Natural killer cell (primary cell): ENCODE measurements at regions not wholly inside any gene's neighbourhood (a gene's known extent, or its start where the extent isn't known, plus 50 kb on each side); places are given as distances from the start of the nearest gene placed in this dataset.
A peak's percentile ranks its signal among the peaks of the same experiment; 100 is the strongest.

ENCODE experiments used
- ATAC-seq, 3 donors: fragments of 150-1000 bp in 2 of 3; fragments of 200-7000 bp in 1 of 3; cut with Tn5 transposase; 1 replicate in 1 of 3; 2 replicates in 2 of 3; pipeline ENCODE4 v1.10.0; 2021; ENCODE audit warnings: mild to moderate bottlenecking in 2 of 3, moderate library complexity in 2 of 3
- DNase-seq, 2 donors: peaks; one replicate each; pipeline versions ENCODE4 v3.0.0 to v3.0.0-alpha.2; 2013 to 2021; ENCODE audit warnings: mixed read lengths in 1 of 2
- H3K27ac ChIP-seq: one replicate; pipeline ENCODE4 v1.5.1; 2013; ENCODE audit warnings: mild to moderate bottlenecking, low read length
- H3K27me3 ChIP-seq: one replicate; pipeline ENCODE4 v1.6.1; 2013; ENCODE audit warnings: low read length; ENCODE audit not compliant: control insufficient read depth, insufficient read depth
- H3K36me3 ChIP-seq: one replicate; pipeline ENCODE4 v1.6.1; 2013; ENCODE audit warnings: low read length; ENCODE audit not compliant: control insufficient read depth, insufficient read depth
- H3K4me1 ChIP-seq: one replicate; pipeline ENCODE4 v1.6.1; 2013; ENCODE audit warnings: low read length; ENCODE audit not compliant: control insufficient read depth, insufficient read depth
- H3K4me3 ChIP-seq: one replicate; pipeline ENCODE4 v1.5.1; 2013; ENCODE audit warnings: low read length
- H3K9me3 ChIP-seq: one replicate; pipeline ENCODE4 v1.6.1; 2013; ENCODE audit warnings: low read length; ENCODE audit not compliant: control insufficient read depth, insufficient read depth
- H3K27ac Mint-ChIP-seq, 2 donors: one replicate each; pipeline ENCODE4 v1.8.0; 2022; ENCODE audit warnings: mild to moderate bottlenecking in 2 of 2, mixed read lengths in 2 of 2, moderate library complexity in 1 of 2
- H3K27me3 Mint-ChIP-seq, 2 donors: one replicate each; pipeline ENCODE4 v1.8.0; 2022; ENCODE audit warnings: low read depth in 2 of 2, mixed read lengths in 2 of 2
- H3K36me3 Mint-ChIP-seq: one replicate; pipeline ENCODE4 v1.8.0; 2022; ENCODE audit warnings: mixed read lengths
- H3K4me1 Mint-ChIP-seq, 2 donors: one replicate each; pipeline ENCODE4 v1.8.0; 2022; ENCODE audit warnings: mixed read lengths in 2 of 2
- H3K4me3 Mint-ChIP-seq: one replicate; pipeline ENCODE4 v1.8.0; 2022; ENCODE audit warnings: mild to moderate bottlenecking, moderate library complexity, mixed read lengths
- H3K9me3 Mint-ChIP-seq, 2 donors: one replicate each; pipeline ENCODE4 v1.8.0; 2022; ENCODE audit warnings: mixed read lengths in 2 of 2
- CTCF ChIP-seq: fragments of 200-600 bp; IDR thresholded peaks from one replicate; pipeline ENCODE4 v1.8.0; 2022; ENCODE audit warnings: antibody characterized with exemption
- WGBS: methylation state at CpG from one replicate; pipeline ENCODE4 v1.1.7; 2013; ENCODE audit warnings: missing lambda C conversion rate; ENCODE audit not compliant: insufficient coverage; 5-methylcytosine and 5-hydroxymethylcytosine counted together
- intact Hi-C: fragments of 100-400 bp; cut with micrococcal nuclease; formaldehyde crosslinking; loops from one replicate; pipeline ENCODE4 v1.14.2; 2022

- intact Hi-C loops: no loop called here
- no peak overlapping the region for H3K27ac ChIP-seq
- WGBS: 92% methylated on average over 2 of the region's 2 CpGs
- H3K36me3 Mint-ChIP-seq: no peaks in the 10 kb centered on the region
- no peak overlapping the region for H3K27ac Mint-ChIP-seq
- no peaks in the 10 kb centered on the region for H3K9me3 Mint-ChIP-seq
- no peaks in the 10 kb centered on the region for H3K36me3 ChIP-seq
- peaks cover 5 to 14% of the 10 kb centered on the region in 2 donors for H3K27me3 Mint-ChIP-seq
- no peak for DNase-seq
- peaks cover 6% of the 10 kb centered on the region for H3K4me1 ChIP-seq
- H3K9me3 ChIP-seq: no peaks in the 10 kb centered on the region
- H3K4me1 Mint-ChIP-seq: peaks cover 5 to 14% of the 10 kb centered on the region in 2 donors
- H3K4me3 ChIP-seq: no peak overlapping the region
- no peaks in the 10 kb centered on the region for H3K27me3 ChIP-seq
- no peak overlapping the region for H3K4me3 Mint-ChIP-seq
- TF ChIP-seq CTCF: no peak
- ATAC-seq: no peak
These were observed 117.9 kb downstream of the TM9SF2 start for GRCh38 chr13:99619207-99619606.

DNA sequence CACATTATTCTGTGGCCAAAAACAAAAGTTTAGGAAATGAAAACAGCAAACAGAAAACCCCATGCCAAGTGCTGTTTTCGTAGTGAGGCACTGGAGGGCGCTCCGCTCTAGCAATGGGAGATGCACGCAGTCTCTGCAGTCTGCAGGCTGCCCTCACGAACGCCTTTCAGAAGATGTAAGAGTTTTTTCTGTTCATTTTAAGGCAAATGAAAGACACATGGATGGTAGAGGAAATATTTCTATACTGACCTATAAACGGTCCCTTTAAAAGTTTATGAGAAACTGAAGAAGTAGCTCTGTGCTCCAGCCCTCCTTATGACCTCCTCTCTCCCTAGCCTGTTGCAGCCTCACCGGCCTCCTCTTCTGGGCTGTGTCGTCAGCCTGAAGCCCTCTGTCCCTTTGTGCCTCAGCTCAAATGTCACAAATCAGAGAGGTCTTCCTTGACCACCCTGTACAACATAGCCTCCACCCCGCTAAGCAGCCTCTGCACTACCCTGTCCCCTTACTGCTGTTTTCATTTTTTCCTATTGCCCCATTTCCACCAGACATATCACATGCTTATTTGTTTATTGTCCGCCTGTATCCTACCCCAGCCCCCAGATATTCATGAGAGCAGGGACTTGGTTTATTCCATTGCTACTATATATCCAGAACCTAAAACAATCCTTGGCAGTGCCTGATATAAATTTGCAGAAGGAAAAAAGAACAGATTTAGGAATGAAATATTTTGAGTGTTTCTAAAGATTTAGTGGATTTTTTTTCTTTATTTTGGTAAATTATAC, 116.4 kb downstream of the TM9SF2 start:
- Mint-ChIP-seq H3K36me3 (no peaks in the 10 kb centered on the region), H3K4me3 (no peak overlapping the region), H3K4me1 (peaks cover 8 to 23% of the 10 kb centered on the region in 2 donors), H3K27ac (no peak overlapping the region), H3K9me3 (no peaks in the 10 kb centered on the region), H3K27me3 (peaks cover 0 to 11% of the 10 kb centered on the region in 2 donors)
- DNase-seq (peak in 1 of 2 donors; percentile 49), ATAC-seq (peak in 2 of 3 donors; percentile 53 to 57)
- no peaks in the 10 kb centered on the region for H3K36me3 ChIP-seq
- H3K9me3 ChIP-seq: no peaks in the 10 kb centered on the region
- H3K27me3 ChIP-seq: no peaks in the 10 kb centered on the region
- peaks cover 7% of the 10 kb centered on the region for H3K4me1 ChIP-seq
- H3K4me3 ChIP-seq: no peak overlapping the region
- TF ChIP-seq CTCF: peak; percentile 19
- 83% methylated on average over 11 of the region's 11 CpGs for WGBS
- intact Hi-C loops: no loop called here
- H3K27ac ChIP-seq: no peak overlapping the region

GRCh38 chr13:99614465-99614885, 113.2 kb downstream of the TM9SF2 start:
- no peaks in the 10 kb centered on the region for H3K36me3 Mint-ChIP-seq
- 34% methylated on average over 9 of the region's 9 CpGs for WGBS
- no peak overlapping the region for H3K27ac ChIP-seq
- peak; percentile 13 for TF ChIP-seq CTCF
- no peak overlapping the region for H3K27ac Mint-ChIP-seq
- H3K4me3 Mint-ChIP-seq: no peak overlapping the region
- intact Hi-C loops: no loop called here
- H3K27me3 Mint-ChIP-seq: peaks cover 0 to 8% of the 10 kb centered on the region in 2 donors
- no peak overlapping the region for H3K4me3 ChIP-seq
- no peaks in the 10 kb centered on the region for H3K9me3 ChIP-seq
- peaks cover 7% of the 10 kb centered on the region for H3K4me1 ChIP-seq
- peak; percentile 67 to 82 (median 69) for ATAC-seq
- no peaks in the 10 kb centered on the region for H3K9me3 Mint-ChIP-seq
- H3K27me3 ChIP-seq: no peaks in the 10 kb centered on the region
- peak in 1 of 2 donors; percentile 65 for DNase-seq
- H3K36me3 ChIP-seq: no peaks in the 10 kb centered on the region
- peaks cover 8 to 23% of the 10 kb centered on the region in 2 donors for H3K4me1 Mint-ChIP-seq
